ENCODE measurements at regions not wholly inside any gene's neighbourhood (a gene's known extent, or its start where the extent isn't known, plus 50 kb on each side); places are given as distances from the start of the nearest gene placed in this dataset.

GRCh38 chr7:25843467-25843866, 308.5 kb upstream of the NFE2L3 start:
- TF ChIP-seq, protein P1, sequence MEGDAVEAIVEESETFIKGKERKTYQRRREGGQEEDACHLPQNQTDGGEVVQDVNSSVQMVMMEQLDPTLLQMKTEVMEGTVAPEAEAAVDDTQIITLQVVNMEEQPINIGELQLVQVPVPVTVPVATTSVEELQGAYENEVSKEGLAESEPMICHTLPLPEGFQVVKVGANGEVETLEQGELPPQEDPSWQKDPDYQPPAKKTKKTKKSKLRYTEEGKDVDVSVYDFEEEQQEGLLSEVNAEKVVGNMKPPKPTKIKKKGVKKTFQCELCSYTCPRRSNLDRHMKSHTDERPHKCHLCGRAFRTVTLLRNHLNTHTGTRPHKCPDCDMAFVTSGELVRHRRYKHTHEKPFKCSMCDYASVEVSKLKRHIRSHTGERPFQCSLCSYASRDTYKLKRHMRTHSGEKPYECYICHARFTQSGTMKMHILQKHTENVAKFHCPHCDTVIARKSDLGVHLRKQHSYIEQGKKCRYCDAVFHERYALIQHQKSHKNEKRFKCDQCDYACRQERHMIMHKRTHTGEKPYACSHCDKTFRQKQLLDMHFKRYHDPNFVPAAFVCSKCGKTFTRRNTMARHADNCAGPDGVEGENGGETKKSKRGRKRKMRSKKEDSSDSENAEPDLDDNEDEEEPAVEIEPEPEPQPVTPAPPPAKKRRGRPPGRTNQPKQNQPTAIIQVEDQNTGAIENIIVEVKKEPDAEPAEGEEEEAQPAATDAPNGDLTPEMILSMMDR (IDR thresholded peaks at IDR 0.05; ENCODE audit: control insufficient read depth, extremely low read depth, insufficient read depth) = no peak
- DNase-seq (ENCODE audit: low read depth) = no peak
- H3K4me3 ChIP-seq (ENCODE audit: low read depth, low read length) = no peak overlapping the region

DNA sequence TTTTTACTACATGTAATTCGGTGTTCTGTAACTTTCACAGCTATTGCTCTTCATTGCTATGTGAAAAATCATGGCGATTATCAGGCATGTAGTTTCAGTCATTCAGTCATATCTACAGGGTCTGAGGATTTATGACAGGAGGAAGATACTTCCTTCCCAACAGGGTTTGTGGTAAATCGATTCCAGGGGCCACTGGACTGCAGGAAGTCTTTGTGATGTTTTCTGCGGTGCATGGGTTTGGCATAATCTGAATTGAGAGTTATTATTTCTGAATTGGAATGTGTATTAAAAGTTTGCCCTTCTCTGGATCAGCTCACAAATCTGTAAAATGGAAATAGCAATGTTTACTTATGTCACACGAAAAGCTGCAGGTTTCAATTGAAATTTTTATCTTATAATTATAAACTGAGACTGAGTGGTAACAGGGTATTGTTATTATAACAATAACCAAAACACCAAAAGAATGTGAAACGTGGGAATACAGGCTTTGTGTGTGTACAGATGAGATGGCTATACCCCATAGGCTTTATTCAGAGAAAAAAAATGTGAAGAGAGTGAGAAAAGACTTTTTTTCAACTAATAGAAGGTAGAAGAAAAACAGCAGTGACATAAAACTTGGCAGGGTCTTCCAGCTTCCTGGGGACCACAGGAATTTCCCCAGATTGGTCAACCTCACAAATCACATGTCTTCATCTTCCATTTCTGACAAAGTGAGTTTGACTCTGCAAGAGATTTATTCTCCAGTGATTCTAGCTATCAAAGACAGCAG, 307.7 kb upstream of the NFE2L3 start:
- TF ChIP-seq, protein P1 (IDR thresholded peaks at IDR 0.05; ENCODE audit: control insufficient read depth, extremely low read depth, insufficient read depth) = no peak
- no peak overlapping the region for H3K4me3 ChIP-seq (ENCODE audit: low read depth, low read length)
- DNase-seq (ENCODE audit: low read depth) = no peak

- TF ChIP-seq, protein P1 (IDR thresholded peaks at IDR 0.05; ENCODE audit: control insufficient read depth, extremely low read depth, insufficient read depth) = no peak
- DNase-seq (ENCODE audit: low read depth) = no peak
- no peak overlapping the region for H3K4me3 ChIP-seq (ENCODE audit: low read depth, low read length)
Observed at GRCh38 chr7:25845464-25845863, 306.5 kb upstream of the NFE2L3 start.

DNA sequence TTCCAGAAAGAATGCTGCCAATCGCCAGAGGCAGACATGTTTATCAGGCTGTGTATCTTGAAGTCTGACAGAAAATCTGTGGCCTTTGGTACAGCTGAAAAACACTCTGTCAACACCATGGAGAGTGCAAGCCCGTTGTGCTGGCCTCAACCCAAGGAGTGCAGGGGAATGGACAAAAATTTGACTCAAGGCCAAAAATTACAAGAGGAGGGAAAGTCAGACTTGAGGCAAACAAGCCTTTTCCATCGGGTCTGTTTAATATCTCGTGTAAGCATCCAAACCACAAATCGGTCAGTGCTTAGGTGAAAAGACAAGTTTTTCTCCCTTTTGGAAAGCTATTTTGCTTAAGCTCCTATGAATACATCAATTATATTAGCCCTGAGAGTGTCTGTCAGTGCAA, 305.3 kb upstream of the NFE2L3 start:
- DNase-seq (ENCODE audit: low read depth) = peak; percentile 62
- TF ChIP-seq, protein P1 (IDR thresholded peaks at IDR 0.05; ENCODE audit: control insufficient read depth, extremely low read depth, insufficient read depth) = no peak
- no peak overlapping the region for H3K4me3 ChIP-seq (ENCODE audit: low read depth, low read length)

GRCh38 chr7:25847336-25848070, 304.5 kb upstream of the NFE2L3 start:
- DNase-seq (ENCODE audit: low read depth) = no peak
- no peak overlapping the region for H3K4me3 ChIP-seq (ENCODE audit: low read depth, low read length)
- TF ChIP-seq, protein P1 (IDR thresholded peaks at IDR 0.05; ENCODE audit: control insufficient read depth, extremely low read depth, insufficient read depth) = no peak

DNA sequence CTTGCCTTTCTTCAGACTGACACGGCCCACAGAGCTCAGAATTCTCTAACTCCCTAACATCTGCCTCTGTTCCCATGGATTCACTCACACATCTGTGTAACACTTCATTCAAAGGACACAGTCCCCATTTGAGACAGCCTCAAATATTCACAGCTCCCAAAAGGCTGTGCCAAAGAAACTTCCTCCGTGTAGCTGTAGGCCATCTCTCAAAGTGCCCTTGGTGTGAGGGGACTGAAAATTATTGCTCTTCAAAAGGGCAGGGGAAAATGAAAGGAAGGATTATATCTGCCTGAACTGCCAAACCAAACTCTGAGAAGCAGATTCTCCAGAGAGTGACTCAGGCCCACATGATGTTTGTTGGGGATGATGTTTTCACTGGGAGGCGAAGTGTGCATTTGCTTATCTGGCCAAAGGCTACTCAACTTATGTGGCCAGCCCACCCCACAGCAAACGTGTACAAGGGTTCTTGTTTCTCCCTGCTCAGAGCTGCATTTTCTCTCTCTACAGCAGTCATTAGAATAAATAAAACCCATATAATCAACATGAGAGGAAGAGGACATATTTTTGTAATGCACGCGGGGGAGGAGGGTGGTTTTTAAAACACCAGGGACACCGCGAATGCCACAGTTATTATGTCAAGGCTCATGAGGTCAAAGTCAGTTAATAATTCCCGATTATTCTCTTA, 302.4 kb upstream of the NFE2L3 start:
- H3K4me3 ChIP-seq (ENCODE audit: low read depth, low read length) = no peak overlapping the region
- DNase-seq (ENCODE audit: low read depth) = no peak
- TF ChIP-seq, protein P1 (IDR thresholded peaks at IDR 0.05; ENCODE audit: control insufficient read depth, extremely low read depth, insufficient read depth) = no peak

Data from LNCaP clone FGC (cell line).